GM12878 (cell line): ENCODE measurements at regions not wholly inside any gene's neighbourhood (a gene's known extent, or its start where the extent isn't known, plus 50 kb on each side); places are given as distances from the start of the nearest gene placed in this dataset.

Experiments used
- ATAC-seq: fragments of 200-7000 bp; cut with Tn5 transposase; 3 replicates; pipeline ENCODE4 v1.9.1; 2020; ENCODE audit warnings: mild to moderate bottlenecking, moderate library complexity
- BruUV-seq: library from RNA; stranded (reverse); fragments of 400-500 nt; replicated peaks from 2 replicates; lab custom pipeline; 2021; lab: Mats Ljungman, UMichigan
- CTCF ChIA-PET: fragments of 300-600 bp; sonication (Branson Sonifier 250); formaldehyde crosslinking; extraction: SDS; loops from one replicate; lab custom pipeline; 2021; ENCODE audit warnings: inconsistent platforms; lab: Yijun Ruan, JAX
- POLR2A ChIA-PET: fragments of 350-600 bp; formaldehyde crosslinking; extraction: SDS; loops from one replicate; lab custom pipeline; 2021; ENCODE audit warnings: inconsistent platforms; lab: Charles Lee
- RAD21 ChIA-PET: fragments of 300-600 bp; sonication (Branson Sonifier 250); formaldehyde crosslinking; loops from one replicate; lab custom pipeline; 2023; ENCODE audit warnings: antibody characterized with exemption; ENCODE audit not compliant: unreplicated experiment; lab: Charles Lee
- SMC1A ChIA-PET: fragments of 300-600 bp; sonication (Branson Sonifier 250); formaldehyde crosslinking; loops from one replicate; lab custom pipeline; 2023; ENCODE audit not compliant: unreplicated experiment, uncharacterized antibody; lab: Charles Lee
- DNase-seq: peaks from one replicate; pipeline ENCODE4 v3.0.0-alpha.2; 2011; ENCODE audit warnings: low read depth, low spot score
- FAIRE-seq: peaks from 3 replicates; lab custom pipeline; 2011; peaks lifted over from hg19 to GRCh38; lab: Jason Lieb, UNC
- H2AFZ ChIP-seq: 2 replicates; pipeline ENCODE4 v1.6.0; 2011; ENCODE audit warnings: low read depth, low read length, control low read depth; ENCODE audit not compliant: control insufficient read depth
- H3K27ac ChIP-seq: 2 replicates; pipeline ENCODE4 v1.5.1; 2011; ENCODE audit warnings: control low read depth; ENCODE audit not compliant: control insufficient read depth, insufficient read depth
- H3K27me3 ChIP-seq, 2 experiments: replicated peaks in 1 of 2; 2 replicates each; pipeline versions ENCODE4 v1.6.0 to v1.6.1; 2011; ENCODE audit warnings: low read length in 1 of 2; ENCODE audit not compliant: control insufficient read depth in 2 of 2, insufficient read depth in 2 of 2
- H3K36me3 ChIP-seq, 2 experiments: 2 replicates each; pipeline ENCODE4 v1.5.1; 2011; ENCODE audit warnings: low read length in 1 of 2; ENCODE audit not compliant: control insufficient read depth in 2 of 2, insufficient read depth in 2 of 2
- H3K4me1 ChIP-seq: 2 replicates; pipeline ENCODE4 v1.6.1; 2011; ENCODE audit warnings: mild to moderate bottlenecking, low read length, moderate library complexity, mixed read lengths; ENCODE audit not compliant: control insufficient read depth, insufficient read depth
- H3K4me2 ChIP-seq: 2 replicates; pipeline ENCODE4 v1.6.0; 2011; ENCODE audit warnings: control low read depth; ENCODE audit not compliant: control insufficient read depth, insufficient read depth
- H3K4me3 ChIP-seq: fragments of 200-600 bp; sonication (generic); 2 replicates; pipeline ENCODE4 v1.5.1; 2016
- H3K79me2 ChIP-seq: 2 replicates; pipeline ENCODE4 v1.6.0; 2011; ENCODE audit warnings: low read length; ENCODE audit not compliant: control insufficient read depth, insufficient read depth
- H3K9ac ChIP-seq: 2 replicates; pipeline ENCODE4 v1.8.0; 2011; ENCODE audit warnings: low read length, control low read depth, mixed read lengths; ENCODE audit not compliant: control insufficient read depth, insufficient read depth
- H3K9me3 ChIP-seq: replicated peaks from 3 replicates; pipeline ENCODE4 v1.5.1; 2011; ENCODE audit warnings: mild to moderate bottlenecking, low read length; ENCODE audit not compliant: control insufficient read depth, insufficient read depth
- H4K20me1 ChIP-seq: 2 replicates; pipeline ENCODE4 v1.6.0; 2011; ENCODE audit not compliant: control insufficient read depth, insufficient read depth
- KLF5 ChIP-seq: fragments of 450-650 bp; IDR thresholded peaks from 2 replicates; pipeline ENCODE4 v1.6.1; 2014; ENCODE audit warnings: mild to moderate bottlenecking; ENCODE audit not compliant: partially characterized antibody
- NR2F1 ChIP-seq: fragments of 450-650 bp; conservative IDR thresholded peaks from 2 replicates; pipeline ENCODE4 v1.6.1; 2017; ENCODE audit warnings: mild to moderate bottlenecking
- POLR2AphosphoS5 ChIP-seq: IDR thresholded peaks from 2 replicates; pipeline ENCODE4 v1.6.1; 2011; ENCODE audit warnings: mild to moderate bottlenecking, low read length, inconsistent platforms
- YBX1 ChIP-seq: fragments of 450-650 bp; IDR thresholded peaks from 2 replicates; pipeline ENCODE4 v1.6.1; 2016; ENCODE audit warnings: antibody characterized with exemption
- WGBS: methylation state at CpG from one replicate; pipeline ENCODE4 v1.1.6; 2016; ENCODE audit warnings: low lambda C conversion rate; ENCODE audit not compliant: insufficient replicate concordance, insufficient coverage; ENCODE audit errors: missing lambda C conversion rate; 5-methylcytosine and 5-hydroxymethylcytosine counted together
- in situ Hi-C: fragments of 300-500 bp; cut with MboI; formaldehyde crosslinking; loops from 9 replicates; pipeline ENCODE4 v1.14.3; 2018; ENCODE audit warnings: mixed read lengths
- intact Hi-C: fragments of 100-400 bp; cut with micrococcal nuclease; formaldehyde crosslinking; loops from one replicate; pipeline ENCODE4 v1.14.2; 2022; ENCODE audit not compliant: unreplicated experiment
- TF ChIP-seq, protein P1 (sequence below): fragments of 450-650 bp; IDR thresholded peaks from 2 replicates; pipeline ENCODE4 v1.6.1; 2016; ENCODE audit warnings: mild to moderate bottlenecking, moderate library complexity, borderline replicate concordance
- TF ChIP-seq, protein P2 (sequence below): fragments of 450-650 bp; formaldehyde crosslinking; IDR thresholded peaks from 2 replicates; pipeline ENCODE4 v1.4.0; 2022; ENCODE audit warnings: mild to moderate bottlenecking, moderate library complexity
- TF ChIP-seq, protein P3 (sequence below): fragments of 450-650 bp; IDR thresholded peaks from 2 replicates; pipeline ENCODE4 v1.6.1; 2017; ENCODE audit warnings: mild to moderate bottlenecking, moderate library complexity
- TF ChIP-seq, protein P4 (sequence below): IDR thresholded peaks from 2 replicates; pipeline ENCODE4 v1.6.1; 2011; ENCODE audit warnings: borderline replicate concordance, low read depth, mild to moderate bottlenecking, moderate library complexity, low read length; ENCODE audit not compliant: insufficient read depth, poor library complexity, severe bottlenecking

DNA sequence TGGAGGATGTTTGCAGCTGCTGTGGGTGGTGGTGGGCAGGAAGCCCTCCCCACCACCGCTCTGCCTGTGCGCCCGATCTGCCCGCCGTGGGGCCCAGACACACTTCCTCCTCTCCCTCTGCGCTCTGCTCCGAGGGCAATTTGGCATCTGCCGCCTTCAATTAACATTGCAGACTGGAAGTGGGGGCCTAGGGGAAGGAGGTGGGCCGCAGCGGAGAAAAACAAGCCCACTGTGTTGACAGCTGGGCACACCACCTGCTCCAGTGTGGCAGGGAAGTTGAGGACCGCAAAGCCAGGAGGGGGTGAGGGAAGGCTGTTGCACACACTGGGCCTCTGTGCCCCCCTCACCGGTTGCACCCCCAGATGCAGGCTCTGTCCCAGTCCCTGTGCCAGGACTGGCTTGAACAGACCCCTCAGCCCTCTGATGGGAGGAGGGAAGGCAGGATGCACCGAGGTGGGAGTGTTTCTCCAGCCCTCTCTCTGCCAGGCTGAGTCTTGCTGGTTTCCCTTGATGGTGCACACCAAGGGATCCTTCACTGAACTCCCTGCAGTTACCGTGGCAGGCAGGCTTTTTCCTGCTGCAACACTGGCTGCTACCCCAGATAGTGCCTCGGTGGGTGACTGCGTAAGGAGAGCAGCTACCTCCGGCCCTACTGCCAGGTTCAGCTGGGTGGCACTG lies 72.8 kb upstream of the MED9 start (continued):
- TF ChIP-seq, protein P1, sequence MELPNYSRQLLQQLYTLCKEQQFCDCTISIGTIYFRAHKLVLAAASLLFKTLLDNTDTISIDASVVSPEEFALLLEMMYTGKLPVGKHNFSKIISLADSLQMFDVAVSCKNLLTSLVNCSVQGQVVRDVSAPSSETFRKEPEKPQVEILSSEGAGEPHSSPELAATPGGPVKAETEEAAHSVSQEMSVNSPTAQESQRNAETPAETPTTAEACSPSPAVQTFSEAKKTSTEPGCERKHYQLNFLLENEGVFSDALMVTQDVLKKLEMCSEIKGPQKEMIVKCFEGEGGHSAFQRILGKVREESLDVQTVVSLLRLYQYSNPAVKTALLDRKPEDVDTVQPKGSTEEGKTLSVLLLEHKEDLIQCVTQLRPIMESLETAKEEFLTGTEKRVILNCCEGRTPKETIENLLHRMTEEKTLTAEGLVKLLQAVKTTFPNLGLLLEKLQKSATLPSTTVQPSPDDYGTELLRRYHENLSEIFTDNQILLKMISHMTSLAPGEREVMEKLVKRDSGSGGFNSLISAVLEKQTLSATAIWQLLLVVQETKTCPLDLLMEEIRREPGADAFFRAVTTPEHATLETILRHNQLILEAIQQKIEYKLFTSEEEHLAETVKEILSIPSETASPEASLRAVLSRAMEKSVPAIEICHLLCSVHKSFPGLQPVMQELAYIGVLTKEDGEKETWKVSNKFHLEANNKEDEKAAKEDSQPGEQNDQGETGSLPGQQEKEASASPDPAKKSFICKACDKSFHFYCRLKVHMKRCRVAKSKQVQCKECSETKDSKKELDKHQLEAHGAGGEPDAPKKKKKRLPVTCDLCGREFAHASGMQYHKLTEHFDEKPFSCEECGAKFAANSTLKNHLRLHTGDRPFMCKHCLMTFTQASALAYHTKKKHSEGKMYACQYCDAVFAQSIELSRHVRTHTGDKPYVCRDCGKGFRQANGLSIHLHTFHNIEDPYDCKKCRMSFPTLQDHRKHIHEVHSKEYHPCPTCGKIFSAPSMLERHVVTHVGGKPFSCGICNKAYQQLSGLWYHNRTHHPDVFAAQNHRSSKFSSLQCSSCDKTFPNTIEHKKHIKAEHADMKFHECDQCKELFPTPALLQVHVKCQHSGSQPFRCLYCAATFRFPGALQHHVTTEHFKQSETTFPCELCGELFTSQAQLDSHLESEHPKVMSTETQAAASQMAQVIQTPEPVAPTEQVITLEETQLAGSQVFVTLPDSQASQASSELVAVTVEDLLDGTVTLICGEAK = no peak
- TF ChIP-seq, protein P2, sequence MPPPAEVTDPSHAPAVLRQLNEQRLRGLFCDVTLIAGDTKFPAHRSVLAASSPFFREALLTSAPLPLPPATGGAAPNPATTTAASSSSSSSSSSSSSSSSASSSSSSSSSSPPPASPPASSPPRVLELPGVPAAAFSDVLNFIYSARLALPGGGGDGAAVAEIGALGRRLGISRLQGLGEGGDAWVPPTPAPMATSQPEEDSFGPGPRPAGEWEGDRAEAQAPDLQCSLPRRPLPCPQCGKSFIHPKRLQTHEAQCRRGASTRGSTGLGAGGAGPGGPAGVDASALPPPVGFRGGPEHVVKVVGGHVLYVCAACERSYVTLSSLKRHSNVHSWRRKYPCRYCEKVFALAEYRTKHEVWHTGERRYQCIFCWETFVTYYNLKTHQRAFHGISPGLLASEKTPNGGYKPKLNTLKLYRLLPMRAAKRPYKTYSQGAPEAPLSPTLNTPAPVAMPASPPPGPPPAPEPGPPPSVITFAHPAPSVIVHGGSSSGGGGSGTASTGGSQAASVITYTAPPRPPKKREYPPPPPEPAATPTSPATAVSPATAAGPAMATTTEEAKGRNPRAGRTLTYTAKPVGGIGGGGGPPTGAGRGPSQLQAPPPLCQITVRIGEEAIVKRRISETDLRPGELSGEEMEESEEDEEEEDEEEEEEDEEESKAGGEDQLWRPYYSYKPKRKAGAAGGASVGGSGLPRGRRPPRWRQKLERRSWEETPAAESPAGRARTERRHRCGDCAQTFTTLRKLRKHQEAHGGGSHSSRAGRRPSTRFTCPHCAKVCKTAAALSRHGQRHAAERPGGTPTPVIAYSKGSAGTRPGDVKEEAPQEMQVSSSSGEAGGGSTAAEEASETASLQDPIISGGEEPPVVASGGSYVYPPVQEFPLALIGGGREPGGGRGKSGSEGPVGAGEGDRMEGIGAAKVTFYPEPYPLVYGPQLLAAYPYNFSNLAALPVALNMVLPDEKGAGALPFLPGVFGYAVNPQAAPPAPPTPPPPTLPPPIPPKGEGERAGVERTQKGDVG (CRISPR knock-in tag) = no peak

DNA sequence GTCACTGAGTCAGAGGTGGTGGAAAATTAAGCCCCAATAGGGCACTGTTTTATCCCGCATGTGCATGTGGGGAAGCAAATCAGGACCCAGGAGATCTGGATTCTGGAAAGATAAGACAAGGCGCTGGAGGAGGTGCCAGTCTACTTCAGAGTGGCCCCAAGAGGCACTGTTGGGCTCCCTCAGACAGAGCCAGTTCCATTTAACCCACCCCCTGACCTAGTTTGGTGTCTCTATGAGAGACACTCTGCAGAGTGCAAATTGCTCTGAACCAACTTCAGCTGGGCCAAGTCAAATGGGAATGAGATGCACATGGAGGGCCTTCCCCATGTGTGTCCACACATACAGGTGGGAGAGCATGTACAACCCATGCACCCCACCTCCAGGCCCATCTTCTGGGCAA lies 71.1 kb upstream of the MED9 start:
- H3K36me3 ChIP-seq = no peaks in the 10 kb centered on the region
- no peaks in the 10 kb centered on the region; the same call in 2 of the 3 replicates for H3K9me3 ChIP-seq
- peaks cover 0 to 4% of the 10 kb centered on the region in 2 experiments; a peak in 3 of 4 replicates for H3K27me3 ChIP-seq
- H3K4me3 ChIP-seq = no peak overlapping the region
- no peak overlapping the region for H2AFZ ChIP-seq
- H3K4me1 ChIP-seq = no peaks in the 10 kb centered on the region
- CTCF ChIA-PET = no interaction called here
- SMC1A ChIA-PET = no interaction called here
- no peak for DNase-seq
- intact Hi-C loops (no loop called here), in situ Hi-C loops (no loop called here)
- H3K4me2 ChIP-seq = no peak overlapping the region
- FAIRE-seq = no peak
- BruUV-seq = no TSS peak
- no peaks in the 10 kb centered on the region for H3K79me2 ChIP-seq
- RAD21 ChIA-PET = no interaction called here
- H3K27ac ChIP-seq = no peak overlapping the region
- H3K9ac ChIP-seq = no peak overlapping the region
- POLR2A ChIA-PET = no interaction called here
- 40% methylated on average over 2 of the region's 2 CpGs for WGBS
- no peak for ATAC-seq
- H4K20me1 ChIP-seq = 0 out of 2 replicates have a peak, but pooled peaks cover 2% of the 10 kb centered on the region
- TF ChIP-seq YBX1 (no peak), KLF5 (no peak), NR2F1 (no peak), POLR2AphosphoS5 (no peak)
- TF ChIP-seq, protein P3, sequence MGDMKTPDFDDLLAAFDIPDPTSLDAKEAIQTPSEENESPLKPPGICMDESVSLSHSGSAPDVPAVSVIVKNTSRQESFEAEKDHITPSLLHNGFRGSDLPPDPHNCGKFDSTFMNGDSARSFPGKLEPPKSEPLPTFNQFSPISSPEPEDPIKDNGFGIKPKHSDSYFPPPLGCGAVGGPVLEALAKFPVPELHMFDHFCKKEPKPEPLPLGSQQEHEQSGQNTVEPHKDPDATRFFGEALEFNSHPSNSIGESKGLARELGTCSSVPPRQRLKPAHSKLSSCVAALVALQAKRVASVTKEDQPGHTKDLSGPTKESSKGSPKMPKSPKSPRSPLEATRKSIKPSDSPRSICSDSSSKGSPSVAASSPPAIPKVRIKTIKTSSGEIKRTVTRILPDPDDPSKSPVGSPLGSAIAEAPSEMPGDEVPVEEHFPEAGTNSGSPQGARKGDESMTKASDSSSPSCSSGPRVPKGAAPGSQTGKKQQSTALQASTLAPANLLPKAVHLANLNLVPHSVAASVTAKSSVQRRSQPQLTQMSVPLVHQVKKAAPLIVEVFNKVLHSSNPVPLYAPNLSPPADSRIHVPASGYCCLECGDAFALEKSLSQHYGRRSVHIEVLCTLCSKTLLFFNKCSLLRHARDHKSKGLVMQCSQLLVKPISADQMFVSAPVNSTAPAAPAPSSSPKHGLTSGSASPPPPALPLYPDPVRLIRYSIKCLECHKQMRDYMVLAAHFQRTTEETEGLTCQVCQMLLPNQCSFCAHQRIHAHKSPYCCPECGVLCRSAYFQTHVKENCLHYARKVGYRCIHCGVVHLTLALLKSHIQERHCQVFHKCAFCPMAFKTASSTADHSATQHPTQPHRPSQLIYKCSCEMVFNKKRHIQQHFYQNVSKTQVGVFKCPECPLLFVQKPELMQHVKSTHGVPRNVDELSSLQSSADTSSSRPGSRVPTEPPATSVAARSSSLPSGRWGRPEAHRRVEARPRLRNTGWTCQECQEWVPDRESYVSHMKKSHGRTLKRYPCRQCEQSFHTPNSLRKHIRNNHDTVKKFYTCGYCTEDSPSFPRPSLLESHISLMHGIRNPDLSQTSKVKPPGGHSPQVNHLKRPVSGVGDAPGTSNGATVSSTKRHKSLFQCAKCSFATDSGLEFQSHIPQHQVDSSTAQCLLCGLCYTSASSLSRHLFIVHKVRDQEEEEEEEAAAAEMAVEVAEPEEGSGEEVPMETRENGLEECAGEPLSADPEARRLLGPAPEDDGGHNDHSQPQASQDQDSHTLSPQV = no peak
- TF ChIP-seq, protein P4, sequence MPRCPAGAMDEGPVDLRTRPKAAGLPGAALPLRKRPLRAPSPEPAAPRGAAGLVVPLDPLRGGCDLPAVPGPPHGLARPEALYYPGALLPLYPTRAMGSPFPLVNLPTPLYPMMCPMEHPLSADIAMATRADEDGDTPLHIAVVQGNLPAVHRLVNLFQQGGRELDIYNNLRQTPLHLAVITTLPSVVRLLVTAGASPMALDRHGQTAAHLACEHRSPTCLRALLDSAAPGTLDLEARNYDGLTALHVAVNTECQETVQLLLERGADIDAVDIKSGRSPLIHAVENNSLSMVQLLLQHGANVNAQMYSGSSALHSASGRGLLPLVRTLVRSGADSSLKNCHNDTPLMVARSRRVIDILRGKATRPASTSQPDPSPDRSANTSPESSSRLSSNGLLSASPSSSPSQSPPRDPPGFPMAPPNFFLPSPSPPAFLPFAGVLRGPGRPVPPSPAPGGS = no peak
